Pancreas (tissue), 10 donors: ENCODE measurements at regions not wholly inside any gene's neighbourhood (a gene's known extent, or its start where the extent isn't known, plus 50 kb on each side); places are given as distances from the start of the nearest gene placed in this dataset.
A peak's percentile ranks its signal among the peaks of the same experiment; 100 is the strongest.
"Not testable (repeated sequence)": the region's sequence is repeated elsewhere in the genome, so short reads cannot be mapped to it uniquely, and the experiment has no call there.

ENCODE experiments used
- ATAC-seq, 4 donors: fragments of 200-7000 bp; cut with Tn5 transposase; one replicate each; pipeline versions ENCODE4 v1.8.0 to v1.9.1; 2020; ENCODE audit warnings: mild to moderate bottlenecking in 4 of 4, moderate library complexity in 4 of 4
- DNase-seq, 6 donors: peaks; one replicate each; pipeline ENCODE4 v3.0.0-alpha.2; 2020
- FAIRE-seq: peaks from 2 replicates; lab custom pipeline; 2012; peaks lifted over from hg19 to GRCh38; lab: Jason Lieb, UNC
- H3K27ac ChIP-seq, 4 donors: fragments of 200-600 bp; sonication (generic); 1 replicate in 3 of 4; 2 replicates in 1 of 4; pipeline versions ENCODE4 v1.5.0 to v1.8.0; 2020
- H3K27me3 ChIP-seq, 4 donors: fragments of 200-600 bp; one replicate each; pipeline ENCODE4 v1.8.0; 2021
- H3K36me3 ChIP-seq, 3 donors: fragments of 200-600 bp; sonication (generic) in 1 of 3; one replicate each; pipeline versions ENCODE4 v1.5.0 to v1.8.0; 2020 to 2021
- H3K4me1 ChIP-seq, 3 donors: fragments of 200-600 bp; one replicate each; pipeline ENCODE4 v1.8.0; 2021
- H3K4me3 ChIP-seq, 4 donors: fragments of 200-600 bp; sonication (generic) in 2 of 4; one replicate each; pipeline versions ENCODE4 v1.5.0 to v1.8.0; 2020 to 2021
- H3K9me3 ChIP-seq, 4 donors: fragments of 200-600 bp; one replicate each; pipeline ENCODE4 v1.8.0; 2021
- WGBS, 2 donors: extraction: QIAGEN DNeasy Blood & Tissue Kit; methylation state at CpG; one replicate each; pipeline ENCODE4 v1.1.7; 2013; 5-methylcytosine and 5-hydroxymethylcytosine counted together
- intact Hi-C, 3 donors: fragments of 100-400 bp; cut with DNase I; formaldehyde crosslinking; loops; one replicate each; pipeline versions ENCODE4 v1.11.1 to v1.14.2; 2022
- TF ChIP-seq, protein P1 (sequence below), 4 donors: fragments of 200-600 bp; sonication (generic) in 3 of 4; IDR thresholded peaks; one replicate each; pipeline versions ENCODE4 v1.5.0 to v1.8.0; 2021; ENCODE audit warnings: antibody characterized with exemption in 4 of 4
- donor health status: healthy with polysubstance abuse.
- donor health status: DM: no; HTN: no; CAD: no; lungs with moderate emphysema.
- donor health status: DM: no; HTN: no; CAD: no.
- donor health status: control.
- donor health status: control.
- donor health status: Bipolar disorder and iron deficiency.
- donor health status: DM: yes; HTN: yes; CAD: no.
- donor health status: DM: no; HTN: no; CAD: no.
- donor health status: DM: no; HTN: no; CAD: no.
- donor health status: DM: yes; HTN: yes; CAD: no.

DNA sequence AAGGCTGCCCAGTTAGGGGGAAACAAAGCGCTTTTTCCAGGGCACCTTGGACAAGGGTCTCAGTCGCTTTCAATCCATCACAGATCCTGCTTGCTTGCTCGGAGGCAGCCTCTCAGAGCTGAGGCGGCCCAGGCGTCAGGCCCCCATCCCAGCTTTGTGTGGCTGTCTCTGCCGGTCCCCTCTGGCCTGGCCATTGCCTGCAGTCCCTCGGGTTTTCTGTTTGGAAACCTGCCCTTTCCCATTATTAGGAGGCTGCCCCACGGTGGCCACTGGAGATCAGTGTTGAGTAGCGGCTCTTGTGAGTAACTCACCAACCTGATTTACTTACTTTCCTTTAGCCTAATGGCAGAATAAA, 216.1 kb downstream of the GLRX3 start:
- TF ChIP-seq, protein P1, sequence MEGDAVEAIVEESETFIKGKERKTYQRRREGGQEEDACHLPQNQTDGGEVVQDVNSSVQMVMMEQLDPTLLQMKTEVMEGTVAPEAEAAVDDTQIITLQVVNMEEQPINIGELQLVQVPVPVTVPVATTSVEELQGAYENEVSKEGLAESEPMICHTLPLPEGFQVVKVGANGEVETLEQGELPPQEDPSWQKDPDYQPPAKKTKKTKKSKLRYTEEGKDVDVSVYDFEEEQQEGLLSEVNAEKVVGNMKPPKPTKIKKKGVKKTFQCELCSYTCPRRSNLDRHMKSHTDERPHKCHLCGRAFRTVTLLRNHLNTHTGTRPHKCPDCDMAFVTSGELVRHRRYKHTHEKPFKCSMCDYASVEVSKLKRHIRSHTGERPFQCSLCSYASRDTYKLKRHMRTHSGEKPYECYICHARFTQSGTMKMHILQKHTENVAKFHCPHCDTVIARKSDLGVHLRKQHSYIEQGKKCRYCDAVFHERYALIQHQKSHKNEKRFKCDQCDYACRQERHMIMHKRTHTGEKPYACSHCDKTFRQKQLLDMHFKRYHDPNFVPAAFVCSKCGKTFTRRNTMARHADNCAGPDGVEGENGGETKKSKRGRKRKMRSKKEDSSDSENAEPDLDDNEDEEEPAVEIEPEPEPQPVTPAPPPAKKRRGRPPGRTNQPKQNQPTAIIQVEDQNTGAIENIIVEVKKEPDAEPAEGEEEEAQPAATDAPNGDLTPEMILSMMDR (IDR thresholded peaks at IDR 0.05): no peak
- no peaks in the 10 kb centered on the region for H3K36me3 ChIP-seq
- no peak overlapping the region for H3K27ac ChIP-seq
- no peaks in the 10 kb centered on the region for H3K9me3 ChIP-seq
- FAIRE-seq (no peak), ATAC-seq (no peak), DNase-seq (no peak)
- H3K27me3 ChIP-seq: no peaks in the 10 kb centered on the region
- intact Hi-C loops: no loop called here
- 68% methylated on average over 9 of the region's 9 CpGs for WGBS, 2 donors
- peaks cover 0 to 4% (median 0%) of the 10 kb centered on the region in 3 donors for H3K4me1 ChIP-seq
- H3K4me3 ChIP-seq: no peak overlapping the region

DNA sequence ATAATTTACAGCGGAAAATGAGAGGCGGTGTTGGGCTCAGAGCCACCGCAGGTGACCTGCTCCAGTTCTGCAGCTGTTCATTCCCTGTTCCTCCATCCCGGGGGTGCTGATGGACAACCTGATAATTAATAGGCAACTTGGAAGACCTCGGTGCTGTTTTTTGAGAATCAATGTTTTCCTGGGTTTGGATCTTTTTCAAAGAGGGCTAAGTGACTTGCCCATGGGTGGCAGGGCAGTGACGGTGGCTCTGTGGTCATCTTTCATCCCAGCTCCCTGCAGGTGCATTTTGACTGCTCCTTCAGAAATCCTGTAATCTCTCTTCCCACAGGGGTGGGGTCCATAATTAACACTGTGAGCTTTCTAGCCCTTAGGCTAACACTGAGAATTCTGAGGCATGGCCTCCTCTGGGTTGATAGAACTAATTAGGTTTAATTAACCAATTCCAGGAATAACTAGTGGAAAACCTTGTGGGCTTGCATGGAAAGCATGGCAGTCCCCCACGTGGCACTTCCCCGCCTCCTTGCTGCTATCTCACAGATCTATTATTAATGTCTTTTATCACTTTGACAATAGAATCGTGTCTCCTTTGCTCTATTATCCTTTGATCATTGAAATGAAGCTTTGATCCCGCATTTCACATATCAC, 217.9 kb downstream of the GLRX3 start:
- intact Hi-C loops: no loop called here
- Histone ChIP-seq H3K4me1 (peaks cover 0 to 4% (median 0%) of the 10 kb centered on the region in 3 donors), H3K9me3 (no peaks in the 10 kb centered on the region), H3K4me3 (no peak overlapping the region), H3K36me3 (no peaks in the 10 kb centered on the region), H3K27ac (no peak overlapping the region), H3K27me3 (no peaks in the 10 kb centered on the region)
- no peak for DNase-seq
- TF ChIP-seq, protein P1 (IDR thresholded peaks at IDR 0.05): no peak
- ATAC-seq: peak in 1 of 4 donors; percentile 67
- no peak for FAIRE-seq
- 29 to 33% methylated on average over 10 of the region's 10 CpGs for WGBS, 2 donors

DNA sequence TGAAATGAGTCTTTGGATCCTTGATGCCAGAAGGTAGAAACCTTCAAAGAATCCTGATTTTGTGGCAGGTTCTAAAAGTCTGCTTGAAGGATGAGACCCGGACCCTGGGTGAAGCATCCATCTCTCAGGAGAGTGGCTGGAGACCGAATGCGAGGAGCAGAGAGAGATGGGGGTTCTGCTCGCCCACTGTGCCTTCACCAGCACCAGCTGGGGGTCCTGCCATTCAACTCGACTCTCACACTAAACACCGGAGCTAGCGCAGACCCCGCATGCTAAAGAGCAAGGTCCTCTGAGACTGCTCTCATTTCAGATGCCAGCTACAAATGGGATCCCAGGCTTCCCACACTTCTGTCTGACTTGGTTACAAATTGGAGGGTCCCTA, 218.4 kb downstream of the GLRX3 start:
- H3K4me1 ChIP-seq: peaks cover 0 to 4% (median 0%) of the 10 kb centered on the region in 3 donors

DNA sequence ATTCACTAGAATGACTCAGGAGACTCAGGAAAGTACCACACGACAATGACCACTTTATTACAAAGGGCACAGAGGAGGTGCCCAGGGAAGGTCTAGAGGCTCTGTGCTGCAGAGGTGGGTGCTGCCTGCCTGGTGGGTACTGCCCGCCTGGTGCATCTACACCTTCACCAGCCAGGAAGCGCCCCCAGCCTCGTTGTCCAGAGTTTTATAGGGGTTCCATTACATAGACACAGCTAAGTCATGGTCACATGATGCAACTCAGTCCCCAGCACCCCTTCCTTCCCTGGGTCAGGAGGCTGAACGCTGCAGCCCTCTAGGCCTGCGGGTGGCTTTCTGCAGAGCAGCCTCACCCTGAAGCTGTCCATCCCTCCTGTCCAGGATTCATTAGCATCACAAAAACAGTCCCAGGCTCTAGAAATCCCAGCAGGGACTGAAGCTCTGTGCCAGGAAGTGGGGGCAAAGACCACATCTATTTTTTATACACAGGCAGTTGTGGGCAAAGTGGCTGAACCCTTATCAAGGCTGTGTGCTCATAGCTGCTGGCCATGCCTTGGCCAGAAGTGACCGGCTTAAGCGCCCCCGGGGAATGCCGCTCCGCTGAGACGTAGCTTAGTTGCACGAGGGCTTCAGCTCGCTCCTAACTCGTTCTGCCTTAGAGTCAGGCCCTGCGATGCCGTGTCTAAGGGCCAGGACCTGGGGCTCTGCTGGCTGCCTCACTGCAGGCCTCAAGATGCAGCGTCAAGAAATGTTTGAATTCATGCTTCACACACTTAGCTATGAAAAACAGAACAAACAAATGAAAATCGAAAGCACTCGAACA, 219.0 kb downstream of the GLRX3 start:
- Histone ChIP-seq H3K27ac (no peak overlapping the region), H3K4me3 (no peak overlapping the region), H3K36me3 (no peaks in the 10 kb centered on the region), H3K9me3 (no peaks in the 10 kb centered on the region), H3K4me1 (peaks cover 0 to 4% (median 0%) of the 10 kb centered on the region in 3 donors), H3K27me3 (no peaks in the 10 kb centered on the region)
- intact Hi-C loops: no loop called here
- no peak for DNase-seq
- TF ChIP-seq, protein P1 (IDR thresholded peaks at IDR 0.05): no peak
- FAIRE-seq: no peak
- WGBS, 2 donors: 87 to 93% methylated on average over 20 of the region's 20 CpGs
- no peak for ATAC-seq

More for the DNA sequence above, 218.4 kb downstream of the GLRX3 start:
- Histone ChIP-seq H3K27me3 (no peaks in the 10 kb centered on the region), H3K27ac (no peak overlapping the region), H3K4me3 (no peak overlapping the region), H3K36me3 (no peaks in the 10 kb centered on the region), H3K9me3 (no peaks in the 10 kb centered on the region)
- no peak for ATAC-seq
- TF ChIP-seq, protein P1 (IDR thresholded peaks at IDR 0.05): no peak
- DNase-seq: no peak
- FAIRE-seq: no peak
- 91 to 93% methylated on average over 8 of the region's 8 CpGs for WGBS, 2 donors
- intact Hi-C loops: no loop called here

DNA sequence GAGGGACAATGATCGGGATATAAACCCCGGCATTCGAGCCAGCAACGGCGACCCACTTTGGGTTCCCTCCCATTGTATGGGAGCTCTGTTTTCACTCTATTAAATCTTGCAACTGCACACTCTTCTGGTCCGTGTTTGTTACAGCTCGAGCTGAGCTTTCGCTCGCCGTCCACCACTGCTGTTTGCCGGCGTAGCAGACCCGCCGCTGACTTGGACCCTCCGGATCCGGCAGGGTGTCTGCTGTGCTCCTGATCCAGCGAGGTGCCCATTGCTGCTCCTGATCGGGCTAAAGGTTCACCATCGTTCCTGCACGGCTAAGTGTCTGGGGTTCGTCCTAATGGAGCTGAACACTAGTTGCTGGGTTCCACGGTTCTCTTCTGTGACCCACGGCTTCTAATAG, 220.2 kb downstream of the GLRX3 start:
- H3K9me3 ChIP-seq, H3K4me3 ChIP-seq, H3K4me1 ChIP-seq, H3K36me3 ChIP-seq, H3K27me3 ChIP-seq, H3K27ac ChIP-seq, FAIRE-seq, intact Hi-C loops, DNase-seq, ATAC-seq: not testable (repeated sequence)
- WGBS, 2 donors: 89 to 97% methylated on average over 23 of the region's 23 CpGs
